SK-N-SH (cell line): ENCODE measurements at regions not wholly inside any gene's neighbourhood (a gene's known extent, or its start where the extent isn't known, plus 50 kb on each side); places are given as distances from the start of the nearest gene placed in this dataset.

Experiments
- CTCF ChIP-seq: fragments of 200-600 bp; sonication (generic); IDR thresholded peaks from 2 replicates; pipeline ENCODE4 v1.6.1; 2017; ENCODE audit warnings: antibody characterized with exemption, mild to moderate bottlenecking, moderate library complexity
- FOXM1 ChIP-seq: IDR thresholded peaks from 2 replicates; pipeline ENCODE4 v1.4.0; 2012; ENCODE audit warnings: low read depth, mild to moderate bottlenecking
- NFIC ChIP-seq: IDR thresholded peaks from 2 replicates; pipeline ENCODE4 v1.4.0; 2012; ENCODE audit warnings: borderline replicate concordance
- SIN3A ChIP-seq: IDR thresholded peaks from 2 replicates; pipeline ENCODE4 v1.6.1; 2012; ENCODE audit warnings: low read depth, mild to moderate bottlenecking, low read length, moderate library complexity, borderline replicate concordance
- TAF1 ChIP-seq: IDR thresholded peaks from 2 replicates; pipeline ENCODE4 v1.6.1; 2012; ENCODE audit warnings: low read depth, mild to moderate bottlenecking, low read length, moderate library complexity, borderline replicate concordance

GRCh38 chr4:37169956-37170355, 74.6 kb upstream of the NWD2 start:
- TF ChIP-seq CTCF (no peak), FOXM1 (no peak), NFIC (no peak), TAF1 (no peak), SIN3A (no peak)
